ENCODE measurements at regions not wholly inside any gene's neighbourhood (a gene's known extent, or its start where the extent isn't known, plus 50 kb on each side); places are given as distances from the start of the nearest gene placed in this dataset.

GRCh38 chr18:69127873-69128500 is 272.7 kb upstream of the DOK6 start:
- no peak for TF ChIP-seq SIN3A (IDR thresholded peaks at IDR 0.05; ENCODE audit: borderline replicate concordance, insufficient read depth, low read depth, low read length)
- TF ChIP-seq CTCF (IDR thresholded peaks at IDR 0.05): no peak
- TF ChIP-seq TCF7L2 (IDR thresholded peaks at IDR 0.05; ENCODE audit: low read depth, low read length): no peak
- TF ChIP-seq REST (IDR thresholded peaks at IDR 0.05; ENCODE audit: insufficient read depth in 1 of 2, low read depth in 2 of 2, low read length in 1 of 2): no peak
- TF ChIP-seq POLR2AphosphoS5 (IDR thresholded peaks at IDR 0.05; ENCODE audit: low read depth, low read length): no peak
- Histone ChIP-seq H3K36me3 (ENCODE audit: control insufficient read depth, insufficient read depth, low read length) (no peaks in the 10 kb centered on the region), H3K27ac (ENCODE audit: low read length) (no peak overlapping the region), H3K4me3 (ENCODE audit: low read depth in 2 of 2, low read length in 2 of 2) (no peak overlapping the region), H3K27me3 (ENCODE audit: control insufficient read depth, insufficient read depth, low read length) (no peaks in the 10 kb centered on the region), H3K9me3 (ENCODE audit: control insufficient read depth, insufficient read depth, low read depth, low read length) (no peaks in the 10 kb centered on the region), H3K4me1 (ENCODE audit: control insufficient read depth, insufficient read depth, low read length) (no peaks in the 10 kb centered on the region)
- ATAC-seq (no peak), DNase-seq (ENCODE audit: low read depth, low spot score) (no peak)
- CTCF ChIA-PET: no interaction called here
- no TSS peak for BruUV-seq (replicated peaks)
- intact Hi-C loops (cut with micrococcal nuclease; ENCODE audit: unreplicated experiment) (no loop called here), in situ Hi-C loops (cut with HindIII; ENCODE audit: low pct_unique_long_range_greater_than_20kb, low sequenced_read_pairs) (no loop called here)
- POLR2A ChIA-PET: no interaction called here

- no TSS peak for BruUV-seq (replicated peaks)
- Histone ChIP-seq H3K27me3 (ENCODE audit: control insufficient read depth, insufficient read depth, low read length) (no peaks in the 10 kb centered on the region), H3K36me3 (ENCODE audit: control insufficient read depth, insufficient read depth, low read length) (no peaks in the 10 kb centered on the region), H3K4me1 (ENCODE audit: control insufficient read depth, insufficient read depth, low read length) (no peaks in the 10 kb centered on the region), H3K27ac (ENCODE audit: low read length) (no peak overlapping the region), H3K4me3 (ENCODE audit: low read depth in 2 of 2, low read length in 2 of 2) (no peak overlapping the region), H3K9me3 (ENCODE audit: control insufficient read depth, insufficient read depth, low read depth, low read length) (no peaks in the 10 kb centered on the region)
- no peak for DNase-seq (ENCODE audit: low read depth, low spot score)
- POLR2A ChIA-PET: no interaction called here
- TF ChIP-seq SIN3A (IDR thresholded peaks at IDR 0.05; ENCODE audit: borderline replicate concordance, insufficient read depth, low read depth, low read length): no peak
- in situ Hi-C loops (cut with HindIII; ENCODE audit: low pct_unique_long_range_greater_than_20kb, low sequenced_read_pairs) (no loop called here), intact Hi-C loops (cut with micrococcal nuclease; ENCODE audit: unreplicated experiment) (no loop called here)
- no peak for ATAC-seq
- CTCF ChIA-PET: no interaction called here
Observed at GRCh38 chr18:69128566-69128965, 272.1 kb upstream of the DOK6 start.

- H3K4me1 ChIP-seq (ENCODE audit: control insufficient read depth, insufficient read depth, low read length): no peaks in the 10 kb centered on the region
- ATAC-seq (no peak), DNase-seq (ENCODE audit: low read depth, low spot score) (no peak)
- in situ Hi-C loops (cut with HindIII; ENCODE audit: low pct_unique_long_range_greater_than_20kb, low sequenced_read_pairs) (no loop called here), intact Hi-C loops (cut with micrococcal nuclease; ENCODE audit: unreplicated experiment) (no loop called here)
- H3K27ac ChIP-seq (ENCODE audit: low read length): no peak overlapping the region
- H3K9me3 ChIP-seq (ENCODE audit: control insufficient read depth, insufficient read depth, low read depth, low read length): no peaks in the 10 kb centered on the region
- H3K4me3 ChIP-seq (ENCODE audit: low read depth in 2 of 2, low read length in 2 of 2): no peak overlapping the region
- H3K36me3 ChIP-seq (ENCODE audit: control insufficient read depth, insufficient read depth, low read length): no peaks in the 10 kb centered on the region
- TF ChIP-seq POLR2AphosphoS5 (IDR thresholded peaks at IDR 0.05; ENCODE audit: low read depth, low read length) (no peak), TCF7L2 (IDR thresholded peaks at IDR 0.05; ENCODE audit: low read depth, low read length) (no peak), SIN3A (IDR thresholded peaks at IDR 0.05; ENCODE audit: borderline replicate concordance, insufficient read depth, low read depth, low read length) (no peak), CTCF (IDR thresholded peaks at IDR 0.05) (no peak), REST (IDR thresholded peaks at IDR 0.05; ENCODE audit: insufficient read depth in 1 of 2, low read depth in 2 of 2, low read length in 1 of 2) (no peak)
- CTCF ChIA-PET: no interaction called here
- POLR2A ChIA-PET: no interaction called here
- BruUV-seq (replicated peaks): no TSS peak
- no peaks in the 10 kb centered on the region for H3K27me3 ChIP-seq (ENCODE audit: control insufficient read depth, insufficient read depth, low read length)
Observed at GRCh38 chr18:69128978-69129377, 271.7 kb upstream of the DOK6 start.

All from Panc1 (cell line).